Breast epithelium (tissue), 4 donors: ENCODE measurements at regions not wholly inside any gene's neighbourhood (a gene's known extent, or its start where the extent isn't known, plus 50 kb on each side); places are given as distances from the start of the nearest gene placed in this dataset.

ENCODE experiments used
- DNase-seq, 2 donors: peaks; one replicate each; pipeline ENCODE4 v3.0.0-alpha.2; 2019; ENCODE audit warnings: low spot score in 2 of 2
- H3K27ac ChIP-seq, 2 donors: fragments of 200-600 bp; sonication (generic) in 1 of 2; one replicate each; pipeline ENCODE4 v1.5.1; 2016 to 2019; ENCODE audit warnings: mild to moderate bottlenecking in 1 of 2
- H3K27me3 ChIP-seq, 2 donors: fragments of 200-600 bp; sonication (generic) in 1 of 2; one replicate each; pipeline versions ENCODE4 v1.5.1 to v1.6.0; 2017 to 2019; ENCODE audit warnings: control low read depth in 1 of 2, mild to moderate bottlenecking in 1 of 2
- H3K36me3 ChIP-seq: fragments of 200-600 bp; one replicate; pipeline ENCODE4 v1.5.1; 2019
- H3K4me1 ChIP-seq, 2 donors: fragments of 200-600 bp; sonication (generic); one replicate each; pipeline ENCODE4 v1.5.1; 2016 to 2019; ENCODE audit warnings: control low read depth in 1 of 2
- H3K4me3 ChIP-seq, 3 donors: fragments of 200-600 bp; sonication (generic); 1 replicate in 2 of 3; 2 replicates in 1 of 3; pipeline ENCODE4 v1.5.1; 2016 to 2019; ENCODE audit warnings: mild to moderate bottlenecking in 3 of 3, moderate library complexity in 2 of 3
- H3K9me3 ChIP-seq, 2 donors: fragments of 200-600 bp; sonication (generic) in 1 of 2; one replicate each; pipeline ENCODE4 v1.5.1; 2016 to 2019; ENCODE audit warnings: control low read depth in 1 of 2
- CTCF ChIP-seq, 3 donors: fragments of 450-650 bp; IDR thresholded peaks; one replicate each; pipeline ENCODE4 v1.5.1; 2016 to 2017; ENCODE audit warnings: antibody characterized with exemption in 3 of 3, mild to moderate bottlenecking in 3 of 3, moderate library complexity in 3 of 3
- POLR2A ChIP-seq: fragments of 450-650 bp; IDR thresholded peaks from one replicate; pipeline ENCODE4 v1.6.1; 2016; ENCODE audit warnings: antibody characterized with exemption, mild to moderate bottlenecking, moderate library complexity
- POLR2AphosphoS5 ChIP-seq, 3 donors: sonication (generic); formaldehyde crosslinking; IDR thresholded peaks; one replicate each; pipeline ENCODE4 v1.6.1; 2017; ENCODE audit warnings: antibody characterized with exemption in 3 of 3
- intact Hi-C: fragments of 100-400 bp; cut with DNase I; formaldehyde crosslinking; loops from one replicate; pipeline ENCODE4 v1.15.1; 2023; ENCODE audit warnings: low total_unique reads

- Histone ChIP-seq H3K4me1 (no peaks in the 10 kb centered on the region), H3K4me3 (no peak overlapping the region), H3K9me3 (no peaks in the 10 kb centered on the region), H3K27ac (no peak overlapping the region), H3K36me3 (no peaks in the 10 kb centered on the region), H3K27me3 (no peaks in the 10 kb centered on the region)
- no peak for TF ChIP-seq CTCF (IDR thresholded peaks at IDR 0.05)
- no peak for TF ChIP-seq POLR2AphosphoS5 (IDR thresholded peaks at IDR 0.05)
- no peak for TF ChIP-seq POLR2A
- intact Hi-C loops, result no loop called here
- no peak for DNase-seq
Measured at GRCh38 chr2:129050101-129050500, 731.4 kb upstream of the HS6ST1 start.

DNA sequence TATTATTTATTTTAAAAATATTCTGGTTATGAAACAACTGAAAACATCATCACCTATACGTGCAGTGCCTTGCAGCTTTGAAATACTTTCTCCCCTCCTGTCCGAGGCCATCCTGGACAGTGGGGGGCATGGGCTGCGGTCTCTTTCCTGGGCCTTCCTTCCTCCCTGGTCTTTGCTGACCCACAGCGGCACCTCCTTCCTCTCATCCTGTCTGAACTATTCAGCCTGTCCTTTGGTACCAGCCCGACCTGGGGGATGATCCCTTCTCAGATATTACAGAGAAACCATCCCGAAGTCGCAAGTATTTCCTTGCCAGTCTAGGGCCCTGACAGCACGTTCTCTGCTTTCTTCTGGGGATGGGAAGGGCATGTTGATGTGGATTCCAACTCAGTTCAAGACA is 736.6 kb upstream of the HS6ST1 start:
- no peaks in the 10 kb centered on the region for H3K36me3 ChIP-seq
- H3K4me3 ChIP-seq, result no peak overlapping the region
- intact Hi-C loops, result no loop called here
- DNase-seq, result no peak
- no peak overlapping the region for H3K27ac ChIP-seq
- H3K9me3 ChIP-seq, result no peaks in the 10 kb centered on the region
- TF ChIP-seq CTCF (IDR thresholded peaks at IDR 0.05) (no peak), POLR2AphosphoS5 (IDR thresholded peaks at IDR 0.05) (no peak), POLR2A (no peak)
- H3K27me3 ChIP-seq, result no peaks in the 10 kb centered on the region
- H3K4me1 ChIP-seq, result peaks cover 0 to 3% of the 10 kb centered on the region in 2 donors

DNA sequence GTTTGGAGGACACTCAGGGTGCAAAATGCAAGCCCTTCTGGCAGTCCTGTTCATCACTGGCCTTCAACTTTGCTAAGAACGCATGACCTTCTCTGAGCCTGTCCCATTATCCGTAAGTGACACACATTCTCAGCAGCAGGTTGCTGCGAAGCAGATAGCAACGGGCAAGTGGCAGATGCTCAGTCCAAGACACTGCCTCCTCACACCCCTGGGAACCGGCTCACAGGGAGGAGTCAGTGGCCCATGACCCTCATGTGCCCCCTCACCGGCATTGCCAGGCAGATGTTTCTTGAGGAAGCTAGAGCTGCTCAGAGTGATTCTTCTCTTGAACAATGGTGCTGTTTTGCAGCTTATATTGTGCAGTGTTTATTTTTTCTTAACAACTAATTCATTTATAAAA is 737.2 kb upstream of the HS6ST1 start:
- Histone ChIP-seq H3K27ac (peak overlapping the region in 1 of 2 donors; percentile 21), H3K4me3 (no peak overlapping the region), H3K4me1 (peaks cover 0 to 3% of the 10 kb centered on the region in 2 donors), H3K27me3 (no peaks in the 10 kb centered on the region), H3K36me3 (no peaks in the 10 kb centered on the region), H3K9me3 (no peaks in the 10 kb centered on the region)
- TF ChIP-seq POLR2AphosphoS5 (IDR thresholded peaks at IDR 0.05) (no peak), POLR2A (no peak), CTCF (IDR thresholded peaks at IDR 0.05) (no peak)
- intact Hi-C loops, result no loop called here
- no peak for DNase-seq

DNA sequence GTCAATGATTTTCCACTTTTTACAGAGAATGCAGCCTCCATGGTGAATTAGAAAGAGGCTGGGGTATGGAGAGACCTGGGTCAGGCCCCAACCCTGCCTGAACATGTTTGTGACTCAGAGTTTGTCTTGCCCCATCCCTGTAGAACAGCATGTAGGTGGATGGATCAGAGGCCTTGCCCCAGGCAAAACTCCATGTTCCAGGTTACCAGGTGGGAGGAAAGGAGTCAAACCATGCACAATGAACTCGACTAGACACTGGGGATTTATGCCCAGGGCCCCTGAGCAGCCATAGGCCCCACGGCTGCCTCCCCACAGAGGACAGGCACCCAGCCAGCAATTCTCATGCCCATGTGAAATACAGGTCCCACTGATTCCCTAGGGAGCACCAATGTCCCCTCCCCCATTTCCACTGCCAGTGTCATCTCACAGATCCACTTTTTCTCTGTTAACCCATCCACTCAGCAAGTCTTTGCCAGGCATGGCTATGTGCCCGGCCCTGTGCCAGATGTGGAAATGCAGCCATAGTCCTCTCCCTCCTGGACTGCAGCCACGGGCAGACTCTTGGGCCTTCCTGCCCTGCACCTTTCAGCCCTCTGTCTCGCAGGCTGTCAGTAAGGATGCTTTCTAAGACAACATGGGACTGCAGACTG is 737.8 kb upstream of the HS6ST1 start:
- Histone ChIP-seq H3K4me1 (peaks cover 0 to 3% of the 10 kb centered on the region in 2 donors), H3K9me3 (no peaks in the 10 kb centered on the region), H3K27me3 (no peaks in the 10 kb centered on the region), H3K36me3 (no peaks in the 10 kb centered on the region), H3K4me3 (no peak overlapping the region), H3K27ac (peak overlapping the region; percentile 21 to 61)
- peak; percentile 58 to 86 for DNase-seq
- TF ChIP-seq POLR2AphosphoS5 (IDR thresholded peaks at IDR 0.05) (peak in 1 of 3 donors; percentile 12), POLR2A (no peak), CTCF (IDR thresholded peaks at IDR 0.05) (no peak)
- intact Hi-C loops, result no loop called here

- no peaks in the 10 kb centered on the region for H3K9me3 ChIP-seq
- H3K27me3 ChIP-seq, result no peaks in the 10 kb centered on the region
- peaks cover 0 to 3% of the 10 kb centered on the region in 2 donors for H3K4me1 ChIP-seq
- no peaks in the 10 kb centered on the region for H3K36me3 ChIP-seq
- no peak overlapping the region for H3K4me3 ChIP-seq
- no peak for DNase-seq
- intact Hi-C loops, result no loop called here
- TF ChIP-seq CTCF (IDR thresholded peaks at IDR 0.05), result no peak
- TF ChIP-seq POLR2AphosphoS5 (IDR thresholded peaks at IDR 0.05), result no peak
- TF ChIP-seq POLR2A, result no peak
- H3K27ac ChIP-seq, result no peak overlapping the region
Measured at GRCh38 chr2:129056959-129057317, 738.3 kb upstream of the HS6ST1 start.
